HepG2 (cell line): ENCODE measurements at regions not wholly inside any gene's neighbourhood (a gene's known extent, or its start where the extent isn't known, plus 50 kb on each side); places are given as distances from the start of the nearest gene placed in this dataset.

ENCODE experiments used
- AFF4 ChIP-seq: sonication (generic); formaldehyde crosslinking; IDR thresholded peaks from 2 replicates; pipeline ENCODE4 v1.4.0; 2020; ENCODE audit warnings: missing genetic modification reagents
- CC2D1A ChIP-seq: sonication (generic); formaldehyde crosslinking; IDR thresholded peaks from 2 replicates; pipeline ENCODE4 v1.8.1; 2023; ENCODE audit warnings: mild to moderate bottlenecking, missing genetic modification reagents
- SMYD3 ChIP-seq: sonication (generic); formaldehyde crosslinking; IDR thresholded peaks from 2 replicates; pipeline ENCODE4 v1.8.1; 2023; ENCODE audit warnings: mild to moderate bottlenecking, missing genetic modification reagents
- TRIM22 ChIP-seq: fragments of 450-650 bp; IDR thresholded peaks from 2 replicates; pipeline ENCODE4 v1.6.1; 2017
- ZNF280D ChIP-seq: sonication (generic); formaldehyde crosslinking; IDR thresholded peaks from 2 replicates; pipeline ENCODE4 v1.5.1; 2020; ENCODE audit warnings: mild to moderate bottlenecking, missing genetic modification reagents
- ZNF547 ChIP-seq: sonication (generic); formaldehyde crosslinking; IDR thresholded peaks from 2 replicates; pipeline ENCODE4 v1.5.1; 2020; ENCODE audit warnings: mild to moderate bottlenecking, missing genetic modification reagents
- ZNF639 ChIP-seq: conservative IDR thresholded peaks from 2 replicates; pipeline ENCODE4 v1.6.1; 2018; ENCODE audit warnings: missing genetic modification reagents

- TF ChIP-seq AFF4 (CRISPR knock-in tag) (no peak), SMYD3 (no peak), ZNF639 (no peak), TRIM22 (no peak), CC2D1A (CRISPR knock-in tag) (no peak), ZNF547 (CRISPR knock-in tag) (no peak), ZNF280D (no peak)
These were observed 694.0 kb upstream of the USP15 start (continued) for GRCh38 chr12:61566183-61566582.
